ENCODE measurements at regions not wholly inside any gene's neighbourhood (a gene's known extent, or its start where the extent isn't known, plus 50 kb on each side); places are given as distances from the start of the nearest gene placed in this dataset.

DNA sequence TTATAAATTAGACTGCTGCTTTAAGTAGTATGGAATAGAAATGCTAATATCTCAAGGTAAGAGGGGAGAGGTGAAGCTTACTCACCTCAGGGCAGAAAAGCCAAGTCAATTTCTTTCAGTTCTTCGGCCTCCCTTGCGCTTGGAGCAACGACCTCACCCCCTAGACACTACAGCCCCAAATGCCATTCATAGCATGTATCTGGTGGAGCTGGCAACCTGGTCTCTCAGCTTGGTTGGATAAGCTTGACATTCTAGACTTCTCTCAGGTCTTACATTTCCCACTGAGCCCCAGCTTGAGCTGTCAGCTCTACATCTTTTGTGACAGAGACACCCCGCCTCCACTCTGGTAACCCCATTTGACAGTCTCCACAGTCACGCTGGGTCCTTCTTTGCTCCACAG is 154.9 kb downstream of the ZNF608 start:
- no peak for TF ChIP-seq NFE2L1 (CRISPR knock-in tag; IDR thresholded peaks at IDR 0.05; ENCODE audit: borderline replicate concordance)
- TF ChIP-seq, protein P1, sequence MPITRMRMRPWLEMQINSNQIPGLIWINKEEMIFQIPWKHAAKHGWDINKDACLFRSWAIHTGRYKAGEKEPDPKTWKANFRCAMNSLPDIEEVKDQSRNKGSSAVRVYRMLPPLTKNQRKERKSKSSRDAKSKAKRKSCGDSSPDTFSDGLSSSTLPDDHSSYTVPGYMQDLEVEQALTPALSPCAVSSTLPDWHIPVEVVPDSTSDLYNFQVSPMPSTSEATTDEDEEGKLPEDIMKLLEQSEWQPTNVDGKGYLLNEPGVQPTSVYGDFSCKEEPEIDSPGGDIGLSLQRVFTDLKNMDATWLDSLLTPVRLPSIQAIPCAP (CRISPR knock-in tag; IDR thresholded peaks at IDR 0.05; ENCODE audit: low read depth), result no peak
- no peak for TF ChIP-seq KLF11 (CRISPR knock-in tag; IDR thresholded peaks at IDR 0.05)
- TF ChIP-seq, protein P2, sequence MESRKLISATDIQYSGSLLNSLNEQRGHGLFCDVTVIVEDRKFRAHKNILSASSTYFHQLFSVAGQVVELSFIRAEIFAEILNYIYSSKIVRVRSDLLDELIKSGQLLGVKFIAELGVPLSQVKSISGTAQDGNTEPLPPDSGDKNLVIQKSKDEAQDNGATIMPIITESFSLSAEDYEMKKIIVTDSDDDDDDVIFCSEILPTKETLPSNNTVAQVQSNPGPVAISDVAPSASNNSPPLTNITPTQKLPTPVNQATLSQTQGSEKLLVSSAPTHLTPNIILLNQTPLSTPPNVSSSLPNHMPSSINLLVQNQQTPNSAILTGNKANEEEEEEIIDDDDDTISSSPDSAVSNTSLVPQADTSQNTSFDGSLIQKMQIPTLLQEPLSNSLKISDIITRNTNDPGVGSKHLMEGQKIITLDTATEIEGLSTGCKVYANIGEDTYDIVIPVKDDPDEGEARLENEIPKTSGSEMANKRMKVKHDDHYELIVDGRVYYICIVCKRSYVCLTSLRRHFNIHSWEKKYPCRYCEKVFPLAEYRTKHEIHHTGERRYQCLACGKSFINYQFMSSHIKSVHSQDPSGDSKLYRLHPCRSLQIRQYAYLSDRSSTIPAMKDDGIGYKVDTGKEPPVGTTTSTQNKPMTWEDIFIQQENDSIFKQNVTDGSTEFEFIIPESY (CRISPR knock-in tag; IDR thresholded peaks at IDR 0.05), result no peak
- TF ChIP-seq, protein P3, sequence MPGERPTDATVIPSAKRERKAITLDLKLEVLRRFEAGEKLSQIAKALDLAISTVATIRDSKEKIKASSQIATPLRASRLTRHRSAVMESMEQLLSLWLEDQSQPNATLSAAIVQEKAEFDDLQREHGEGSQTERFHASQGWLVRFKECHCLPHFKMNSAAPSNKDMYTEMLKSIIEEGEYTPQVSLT (CRISPR knock-in tag; IDR thresholded peaks at IDR 0.05; ENCODE audit: borderline replicate concordance, low read depth), result no peak
- TF ChIP-seq, protein P4, sequence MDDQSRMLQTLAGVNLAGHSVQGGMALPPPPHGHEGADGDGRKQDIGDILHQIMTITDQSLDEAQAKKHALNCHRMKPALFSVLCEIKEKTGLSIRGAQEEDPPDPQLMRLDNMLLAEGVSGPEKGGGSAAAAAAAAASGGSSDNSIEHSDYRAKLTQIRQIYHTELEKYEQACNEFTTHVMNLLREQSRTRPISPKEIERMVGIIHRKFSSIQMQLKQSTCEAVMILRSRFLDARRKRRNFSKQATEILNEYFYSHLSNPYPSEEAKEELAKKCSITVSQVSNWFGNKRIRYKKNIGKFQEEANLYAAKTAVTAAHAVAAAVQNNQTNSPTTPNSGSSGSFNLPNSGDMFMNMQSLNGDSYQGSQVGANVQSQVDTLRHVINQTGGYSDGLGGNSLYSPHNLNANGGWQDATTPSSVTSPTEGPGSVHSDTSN (CRISPR knock-in tag; IDR thresholded peaks at IDR 0.05; ENCODE audit: borderline replicate concordance), result no peak
- no peak for TF ChIP-seq KDM4B (CRISPR knock-in tag; IDR thresholded peaks at IDR 0.05)
- no peak for TF ChIP-seq TBP (CRISPR knock-in tag; IDR thresholded peaks at IDR 0.05)
- TF ChIP-seq ZBTB1 (CRISPR knock-in tag; IDR thresholded peaks at IDR 0.05; ENCODE audit: borderline replicate concordance), result no peak
- TF ChIP-seq HNRNPUL1 (IDR thresholded peaks at IDR 0.05; ENCODE audit: low read depth, low read length), result no peak
- TF ChIP-seq SRF (IDR thresholded peaks at IDR 0.05; ENCODE audit: low read depth, low read length), result no peak
